ENCODE measurements at regions not wholly inside any gene's neighbourhood (a gene's known extent, or its start where the extent isn't known, plus 50 kb on each side); places are given as distances from the start of the nearest gene placed in this dataset.

DNA sequence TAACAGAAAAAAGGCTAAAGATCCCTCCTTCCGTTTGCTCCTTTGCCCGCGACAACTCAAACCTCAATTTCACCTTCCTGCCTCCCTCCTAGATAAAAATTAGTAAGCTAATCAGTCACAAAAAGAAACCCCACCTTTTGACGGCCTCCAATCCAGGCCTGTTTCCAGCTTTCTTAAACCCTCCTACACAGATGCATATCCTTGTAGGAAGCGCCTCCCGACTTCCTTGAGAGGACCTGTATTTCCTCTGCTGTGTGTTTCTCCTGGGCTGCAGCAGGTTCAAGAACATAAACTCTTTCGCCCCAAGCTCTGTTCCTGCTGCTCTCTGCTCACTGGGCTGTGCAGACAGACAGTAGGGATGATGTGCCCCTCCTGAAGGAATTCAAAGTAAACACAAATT is 168.8 kb downstream of the CYYR1 start:
- peaks cover 0 to 6% of the 10 kb centered on the region in 2 experiments; a peak in 3 of 4 replicates for H3K4me1 ChIP-seq (ENCODE audit: control insufficient read depth in 1 of 2, insufficient read depth in 2 of 2, low read depth in 1 of 2, low read length in 1 of 2)
- H3K9me2 ChIP-seq: no peaks in the 10 kb centered on the region
- H3K36me3 ChIP-seq (replicated peaks in 1 of 2; ENCODE audit: control insufficient read depth in 1 of 2, insufficient read depth in 2 of 2, low read length in 1 of 2): no peaks in the 10 kb centered on the region
- no peaks in the 10 kb centered on the region for H3K9me3 ChIP-seq
- no peak overlapping the region for H2AFZ ChIP-seq (ENCODE audit: low read depth)
- H3K27me3 ChIP-seq (ENCODE audit: insufficient read depth): no peaks in the 10 kb centered on the region
- no peak overlapping the region for H3K4me3 ChIP-seq (ENCODE audit: low read depth in 2 of 2, low read length in 1 of 2)
- no peaks in the 10 kb centered on the region for H4K20me1 ChIP-seq (ENCODE audit: insufficient read depth)
- H3K4me2 ChIP-seq: no peak overlapping the region
- H3K79me2 ChIP-seq (ENCODE audit: insufficient read depth): no peaks in the 10 kb centered on the region
- 67% methylated on average over 7 of the region's 7 CpGs for WGBS (ENCODE audit: low lambda C conversion rate)
- CTCF ChIA-PET: interaction anchor here (1.1 kb wide), 1 partner anchor 30 kb away, joined by 3 read pairs; no protein-coding TSS in a partner anchor
- H3F3A ChIP-seq (replicated peaks; ENCODE audit: insufficient read depth): no peaks in the 10 kb centered on the region
- no peak overlapping the region for H3K27ac ChIP-seq (ENCODE audit: low read depth in 2 of 2, low read length in 1 of 2)
- POLR2A ChIA-PET: no interaction called here
- TF ChIP-seq SIN3A (IDR thresholded peaks at IDR 0.05; ENCODE audit: borderline replicate concordance, low read depth, low read length): no peak
- TF ChIP-seq CHD2 (IDR thresholded peaks at IDR 0.05; ENCODE audit: low read length, partially characterized antibody): no peak
- TF ChIP-seq FOSL2 (IDR thresholded peaks at IDR 0.05; ENCODE audit: borderline replicate concordance, low read depth): no peak
- no peak for TF ChIP-seq EP300 (IDR thresholded peaks at IDR 0.05; ENCODE audit: borderline replicate concordance in 1 of 2, low read depth in 1 of 2, low read length in 1 of 2)
- no peak for TF ChIP-seq POLR2AphosphoS5 (IDR thresholded peaks at IDR 0.05; ENCODE audit: low read depth, low read length)
- no peak for TF ChIP-seq NRF1 (IDR thresholded peaks at IDR 0.05; ENCODE audit: low read depth, low read length)
- TF ChIP-seq MXI1 (IDR thresholded peaks at IDR 0.05; ENCODE audit: low read depth, low read length): no peak
- no peak for TF ChIP-seq RFX5 (IDR thresholded peaks at IDR 0.05; ENCODE audit: low read length)
- DNase-seq: no peak
- H3K9ac ChIP-seq: no peak overlapping the region

- TF ChIP-seq MAX (IDR thresholded peaks at IDR 0.05; ENCODE audit: low read depth) (no peak), GABPA (IDR thresholded peaks at IDR 0.05; ENCODE audit: low read depth) (no peak), FOXM1 (IDR thresholded peaks at IDR 0.05; ENCODE audit: low read depth) (no peak), NFIC (IDR thresholded peaks at IDR 0.05; ENCODE audit: borderline replicate concordance) (no peak), EP300 (IDR thresholded peaks at IDR 0.05; ENCODE audit: borderline replicate concordance in 1 of 2, low read depth in 1 of 2, low read length in 1 of 2) (no peak), MXI1 (IDR thresholded peaks at IDR 0.05; ENCODE audit: low read depth, low read length) (no peak), FOXJ3 (CRISPR knock-in tag; IDR thresholded peaks at IDR 0.05) (no peak), MEF2A (IDR thresholded peaks at IDR 0.05; ENCODE audit: borderline replicate concordance, low read depth) (no peak)
- TF ChIP-seq, protein P1, sequence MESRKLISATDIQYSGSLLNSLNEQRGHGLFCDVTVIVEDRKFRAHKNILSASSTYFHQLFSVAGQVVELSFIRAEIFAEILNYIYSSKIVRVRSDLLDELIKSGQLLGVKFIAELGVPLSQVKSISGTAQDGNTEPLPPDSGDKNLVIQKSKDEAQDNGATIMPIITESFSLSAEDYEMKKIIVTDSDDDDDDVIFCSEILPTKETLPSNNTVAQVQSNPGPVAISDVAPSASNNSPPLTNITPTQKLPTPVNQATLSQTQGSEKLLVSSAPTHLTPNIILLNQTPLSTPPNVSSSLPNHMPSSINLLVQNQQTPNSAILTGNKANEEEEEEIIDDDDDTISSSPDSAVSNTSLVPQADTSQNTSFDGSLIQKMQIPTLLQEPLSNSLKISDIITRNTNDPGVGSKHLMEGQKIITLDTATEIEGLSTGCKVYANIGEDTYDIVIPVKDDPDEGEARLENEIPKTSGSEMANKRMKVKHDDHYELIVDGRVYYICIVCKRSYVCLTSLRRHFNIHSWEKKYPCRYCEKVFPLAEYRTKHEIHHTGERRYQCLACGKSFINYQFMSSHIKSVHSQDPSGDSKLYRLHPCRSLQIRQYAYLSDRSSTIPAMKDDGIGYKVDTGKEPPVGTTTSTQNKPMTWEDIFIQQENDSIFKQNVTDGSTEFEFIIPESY (IDR thresholded peaks at IDR 0.05; ENCODE audit: borderline replicate concordance, low read depth): no peak
- TF ChIP-seq, protein P2, sequence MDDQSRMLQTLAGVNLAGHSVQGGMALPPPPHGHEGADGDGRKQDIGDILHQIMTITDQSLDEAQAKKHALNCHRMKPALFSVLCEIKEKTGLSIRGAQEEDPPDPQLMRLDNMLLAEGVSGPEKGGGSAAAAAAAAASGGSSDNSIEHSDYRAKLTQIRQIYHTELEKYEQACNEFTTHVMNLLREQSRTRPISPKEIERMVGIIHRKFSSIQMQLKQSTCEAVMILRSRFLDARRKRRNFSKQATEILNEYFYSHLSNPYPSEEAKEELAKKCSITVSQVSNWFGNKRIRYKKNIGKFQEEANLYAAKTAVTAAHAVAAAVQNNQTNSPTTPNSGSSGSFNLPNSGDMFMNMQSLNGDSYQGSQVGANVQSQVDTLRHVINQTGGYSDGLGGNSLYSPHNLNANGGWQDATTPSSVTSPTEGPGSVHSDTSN (IDR thresholded peaks at IDR 0.05): no peak
- Histone ChIP-seq H3K9ac (no peak overlapping the region), H3K79me2 (ENCODE audit: insufficient read depth) (no peaks in the 10 kb centered on the region), H3K27ac (ENCODE audit: low read depth in 2 of 2, low read length in 1 of 2) (no peak overlapping the region), H3K9me3 (no peaks in the 10 kb centered on the region), H3F3A (replicated peaks; ENCODE audit: insufficient read depth) (no peaks in the 10 kb centered on the region), H4K20me1 (ENCODE audit: insufficient read depth) (no peaks in the 10 kb centered on the region), H2AFZ (ENCODE audit: low read depth) (no peak overlapping the region), H3K4me2 (no peak overlapping the region), H3K27me3 (ENCODE audit: insufficient read depth) (no peaks in the 10 kb centered on the region), H3K9me2 (no peaks in the 10 kb centered on the region), H3K4me1 (ENCODE audit: control insufficient read depth in 1 of 2, insufficient read depth in 2 of 2, low read depth in 1 of 2, low read length in 1 of 2) (peaks cover 0 to 6% of the 10 kb centered on the region in 2 experiments; a peak in 2 of 4 replicates), H3K36me3 (replicated peaks in 1 of 2; ENCODE audit: control insufficient read depth in 1 of 2, insufficient read depth in 2 of 2, low read length in 1 of 2) (no peaks in the 10 kb centered on the region), H3K4me3 (ENCODE audit: low read depth in 2 of 2, low read length in 1 of 2) (no peak overlapping the region)
- CTCF ChIA-PET: no interaction called here
- WGBS (ENCODE audit: low lambda C conversion rate): 49% methylated on average over 2 of the region's 2 CpGs
- POLR2A ChIA-PET: interaction anchor here (0.6 kb wide), 1 partner anchor 9 kb away, joined by 3 read pairs; no protein-coding TSS in a partner anchor
- DNase-seq: no peak
These were observed 169.8 kb downstream of the CYYR1 start for GRCh38 chr21:26403321-26403720.
